ENCODE measurements at regions not wholly inside any gene's neighbourhood (a gene's known extent, or its start where the extent isn't known, plus 50 kb on each side); places are given as distances from the start of the nearest gene placed in this dataset.
"Not testable (repeated sequence)": the region's sequence is repeated elsewhere in the genome, so short reads cannot be mapped to it uniquely, and the experiment has no call there.

GRCh38 chr7:93663561-93664299 is 89.2 kb upstream of the CALCR start:
- TF ChIP-seq, protein P1, sequence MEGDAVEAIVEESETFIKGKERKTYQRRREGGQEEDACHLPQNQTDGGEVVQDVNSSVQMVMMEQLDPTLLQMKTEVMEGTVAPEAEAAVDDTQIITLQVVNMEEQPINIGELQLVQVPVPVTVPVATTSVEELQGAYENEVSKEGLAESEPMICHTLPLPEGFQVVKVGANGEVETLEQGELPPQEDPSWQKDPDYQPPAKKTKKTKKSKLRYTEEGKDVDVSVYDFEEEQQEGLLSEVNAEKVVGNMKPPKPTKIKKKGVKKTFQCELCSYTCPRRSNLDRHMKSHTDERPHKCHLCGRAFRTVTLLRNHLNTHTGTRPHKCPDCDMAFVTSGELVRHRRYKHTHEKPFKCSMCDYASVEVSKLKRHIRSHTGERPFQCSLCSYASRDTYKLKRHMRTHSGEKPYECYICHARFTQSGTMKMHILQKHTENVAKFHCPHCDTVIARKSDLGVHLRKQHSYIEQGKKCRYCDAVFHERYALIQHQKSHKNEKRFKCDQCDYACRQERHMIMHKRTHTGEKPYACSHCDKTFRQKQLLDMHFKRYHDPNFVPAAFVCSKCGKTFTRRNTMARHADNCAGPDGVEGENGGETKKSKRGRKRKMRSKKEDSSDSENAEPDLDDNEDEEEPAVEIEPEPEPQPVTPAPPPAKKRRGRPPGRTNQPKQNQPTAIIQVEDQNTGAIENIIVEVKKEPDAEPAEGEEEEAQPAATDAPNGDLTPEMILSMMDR (IDR thresholded peaks at IDR 0.05), result no peak
- DNase-seq (ENCODE audit: low spot score), result no peak
- ATAC-seq (ENCODE audit: low FRiP score), result no peak

- DNase-seq (ENCODE audit: low spot score); ATAC-seq (ENCODE audit: low FRiP score): not testable (repeated sequence)
These were observed 83.6 kb upstream of the CALCR start for GRCh38 chr7:93658163-93658562.

GRCh38 chr7:93651603-93652159 is 77.2 kb upstream of the CALCR start:
- DNase-seq (ENCODE audit: low spot score), result no peak
- TF ChIP-seq, protein P1 (IDR thresholded peaks at IDR 0.05), result no peak
- no peak for ATAC-seq (ENCODE audit: low FRiP score)

DNA sequence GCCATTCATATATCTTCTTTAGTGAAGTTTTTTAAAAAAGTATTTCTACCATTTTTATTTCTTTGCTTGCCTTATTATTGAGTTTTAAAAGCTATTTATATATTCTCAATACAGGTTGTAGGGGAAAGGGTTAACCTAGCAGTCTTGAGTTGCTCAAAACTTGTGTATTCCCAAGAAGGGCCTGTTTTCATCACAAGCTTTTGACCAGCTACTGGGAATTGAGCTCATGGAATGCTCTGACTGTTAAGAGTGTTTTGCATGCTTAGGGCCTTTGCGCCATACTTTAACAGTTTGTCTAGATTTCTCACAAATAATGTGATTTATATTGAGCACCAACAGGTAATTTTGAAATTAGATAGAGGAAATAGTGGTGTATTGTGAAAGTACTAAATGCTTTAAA is 72.0 kb upstream of the CALCR start:
- no peak for ATAC-seq (ENCODE audit: low FRiP score)
- TF ChIP-seq, protein P1 (IDR thresholded peaks at IDR 0.05), result no peak
- DNase-seq (ENCODE audit: low spot score), result no peak

GRCh38 chr7:93636276-93636675 is 61.8 kb upstream of the CALCR start:
- ATAC-seq (ENCODE audit: low FRiP score) (no peak), DNase-seq (ENCODE audit: low spot score) (no peak)
- TF ChIP-seq, protein P1 (IDR thresholded peaks at IDR 0.05), result no peak

DNA sequence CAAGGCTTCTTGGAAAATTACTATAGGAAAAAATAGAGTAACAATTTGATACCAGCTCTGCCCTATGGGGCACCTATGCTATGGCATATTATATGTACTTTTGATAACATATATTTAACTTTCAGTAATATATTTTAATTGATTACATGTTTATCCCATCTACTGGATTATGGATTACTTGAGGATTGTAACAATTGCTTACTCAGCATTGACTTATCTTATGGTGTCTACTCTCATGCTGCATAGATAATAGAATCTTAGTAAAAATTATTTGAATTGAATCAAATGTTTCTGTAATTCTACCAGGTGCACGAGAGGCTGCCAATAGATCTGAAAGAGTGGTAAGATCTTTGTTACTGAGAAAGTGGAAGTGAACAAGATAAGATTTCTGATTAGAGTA is 57.8 kb upstream of the CALCR start:
- DNase-seq (ENCODE audit: low spot score) (no peak), ATAC-seq (ENCODE audit: low FRiP score) (no peak)
- TF ChIP-seq, protein P1 (IDR thresholded peaks at IDR 0.05), result no peak

DNA sequence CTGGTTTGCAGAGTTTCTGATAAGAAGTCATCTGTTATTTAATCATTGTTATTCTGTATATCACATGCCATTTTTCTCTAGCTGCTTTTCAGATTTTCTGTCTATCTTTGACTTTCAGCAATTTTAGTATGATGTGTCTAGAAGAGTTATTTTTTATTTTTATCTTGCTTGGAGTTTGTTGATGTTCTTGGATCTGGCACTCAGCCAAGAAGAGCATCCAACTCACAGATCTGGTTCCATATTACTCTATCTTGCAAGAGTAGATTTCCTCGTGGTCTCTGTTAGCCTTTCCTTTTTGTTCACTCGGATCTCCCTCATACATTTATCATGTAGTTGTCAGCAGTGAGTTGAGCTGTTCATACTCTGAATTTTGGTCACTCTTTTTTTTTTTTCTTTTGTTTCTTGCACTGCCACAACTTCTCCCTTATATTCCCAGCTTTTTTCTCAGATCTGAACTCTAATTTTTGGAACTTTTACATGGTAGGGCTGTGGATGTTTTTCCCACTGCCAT is 54.8 kb upstream of the CALCR start:
- TF ChIP-seq, protein P1 (IDR thresholded peaks at IDR 0.05), result no peak
- ATAC-seq (ENCODE audit: low FRiP score) (no peak), DNase-seq (ENCODE audit: low spot score) (no peak)
